Nephron progenitor cell (in vitro differentiated cells): ENCODE measurements at regions not wholly inside any gene's neighbourhood (a gene's known extent, or its start where the extent isn't known, plus 50 kb on each side); places are given as distances from the start of the nearest gene placed in this dataset.
A peak's percentile ranks its signal among the peaks of the same experiment; 100 is the strongest.

Experiments
- DNase-seq: peaks from one replicate; pipeline ENCODE4 v3.0.0; 2021
- H3K27ac Mint-ChIP-seq: 2 replicates; pipeline ENCODE4 v1.8.0; 2021; ENCODE audit warnings: mild to moderate bottlenecking, moderate library complexity, mixed read lengths
- H3K27me3 Mint-ChIP-seq: 2 replicates; pipeline ENCODE4 v1.8.0; 2021; ENCODE audit warnings: mild to moderate bottlenecking, low read depth, mixed read lengths; ENCODE audit not compliant: poor library complexity
- H3K36me3 Mint-ChIP-seq: 2 replicates; pipeline ENCODE4 v1.8.0; 2021; ENCODE audit warnings: low read depth, mixed read lengths
- H3K4me1 Mint-ChIP-seq: 2 replicates; pipeline ENCODE4 v1.8.0; 2021; ENCODE audit warnings: mixed read lengths
- H3K4me3 Mint-ChIP-seq: 2 replicates; pipeline ENCODE4 v1.8.0; 2021; ENCODE audit warnings: mild to moderate bottlenecking, moderate library complexity, mixed read lengths
- H3K9me3 Mint-ChIP-seq: 2 replicates; pipeline ENCODE4 v1.8.0; 2021; ENCODE audit warnings: mild to moderate bottlenecking, moderate library complexity, mixed read lengths
- CTCF ChIP-seq: fragments of 200-600 bp; sonication (generic); IDR thresholded peaks from 2 replicates; pipeline ENCODE4 v1.5.0; 2021; ENCODE audit warnings: antibody characterized with exemption

GRCh38 chr5:166810721-166811120, 1480.7 kb upstream of the WWC1 start:
- Mint-ChIP-seq H3K36me3 (peaks cover 4% of the 10 kb centered on the region), H3K4me3 (no peak overlapping the region), H3K27me3 (no peaks in the 10 kb centered on the region), H3K27ac (no peak overlapping the region), H3K9me3 (peaks cover 35% of the 10 kb centered on the region), H3K4me1 (no peaks in the 10 kb centered on the region)
- DNase-seq: no peak
- TF ChIP-seq CTCF: no peak

- TF ChIP-seq CTCF: no peak
- H3K27ac Mint-ChIP-seq: no peak overlapping the region
- DNase-seq: no peak
- no peaks in the 10 kb centered on the region for H3K4me1 Mint-ChIP-seq
- H3K36me3 Mint-ChIP-seq: no peaks in the 10 kb centered on the region
- H3K27me3 Mint-ChIP-seq: no peaks in the 10 kb centered on the region
- H3K9me3 Mint-ChIP-seq: no peaks in the 10 kb centered on the region
- no peak overlapping the region for H3K4me3 Mint-ChIP-seq
Observed at GRCh38 chr5:166823360-166823759, 1468.1 kb upstream of the WWC1 start.

- no peak for TF ChIP-seq CTCF
- no peak for DNase-seq
- H3K27me3 Mint-ChIP-seq: peaks cover 4% of the 10 kb centered on the region
- no peaks in the 10 kb centered on the region for H3K36me3 Mint-ChIP-seq
- H3K4me1 Mint-ChIP-seq: no peaks in the 10 kb centered on the region
- no peak overlapping the region for H3K4me3 Mint-ChIP-seq
- H3K27ac Mint-ChIP-seq: no peak overlapping the region
- H3K9me3 Mint-ChIP-seq: no peaks in the 10 kb centered on the region
Observed at GRCh38 chr5:166834246-166834645, 1457.2 kb upstream of the WWC1 start.

GRCh38 chr5:166845044-166845443, 1446.4 kb upstream of the WWC1 start:
- Mint-ChIP-seq H3K4me1 (no peaks in the 10 kb centered on the region), H3K4me3 (no peak overlapping the region), H3K27ac (no peak overlapping the region), H3K36me3 (no peaks in the 10 kb centered on the region), H3K27me3 (peaks cover 3% of the 10 kb centered on the region), H3K9me3 (no peaks in the 10 kb centered on the region)
- no peak for TF ChIP-seq CTCF
- DNase-seq: peak; percentile 59

- TF ChIP-seq CTCF: no peak
- Mint-ChIP-seq H3K4me3 (no peak overlapping the region), H3K9me3 (no peaks in the 10 kb centered on the region), H3K27me3 (no peaks in the 10 kb centered on the region), H3K4me1 (no peaks in the 10 kb centered on the region), H3K36me3 (no peaks in the 10 kb centered on the region), H3K27ac (no peak overlapping the region)
- no peak for DNase-seq
Observed at GRCh38 chr5:166856791-166857190, 1434.7 kb upstream of the WWC1 start.

- Mint-ChIP-seq H3K27ac (no peak overlapping the region), H3K4me3 (no peak overlapping the region), H3K4me1 (peaks cover 7% of the 10 kb centered on the region), H3K36me3 (no peaks in the 10 kb centered on the region), H3K27me3 (no peaks in the 10 kb centered on the region), H3K9me3 (no peaks in the 10 kb centered on the region)
- no peak for TF ChIP-seq CTCF
- no peak for DNase-seq
Observed at GRCh38 chr5:166860426-166860825, 1431.0 kb upstream of the WWC1 start.
